SH-SY5Y (cell line): ENCODE measurements at regions not wholly inside any gene's neighbourhood (a gene's known extent, or its start where the extent isn't known, plus 50 kb on each side); places are given as distances from the start of the nearest gene placed in this dataset.

Source experiments
- GATA2 ChIP-seq: IDR thresholded peaks from 2 replicates; pipeline ENCODE4 v1.6.1; 2011; ENCODE audit warnings: mild to moderate bottlenecking, low read depth, low read length
- GATA3 ChIP-seq: IDR thresholded peaks from 2 replicates; pipeline ENCODE4 v1.6.1; 2011; ENCODE audit warnings: low read depth, mild to moderate bottlenecking, low read length, moderate library complexity

- no peak for TF ChIP-seq GATA2
- TF ChIP-seq GATA3, result no peak
These were observed 1794.7 kb upstream of the PIK3C3 start for GRCh38 chr18:40160361-40160760.

- TF ChIP-seq GATA2 (no peak), GATA3 (no peak)
These were observed 1795.7 kb upstream of the PIK3C3 start for GRCh38 chr18:40159141-40160017.

GRCh38 chr18:40157120-40157519 lies 1797.9 kb upstream of the PIK3C3 start:
- TF ChIP-seq GATA3 (no peak), GATA2 (no peak)

GRCh38 chr18:40152859-40153258 lies 1802.2 kb upstream of the PIK3C3 start:
- TF ChIP-seq GATA3, result no peak
- no peak for TF ChIP-seq GATA2

DNA sequence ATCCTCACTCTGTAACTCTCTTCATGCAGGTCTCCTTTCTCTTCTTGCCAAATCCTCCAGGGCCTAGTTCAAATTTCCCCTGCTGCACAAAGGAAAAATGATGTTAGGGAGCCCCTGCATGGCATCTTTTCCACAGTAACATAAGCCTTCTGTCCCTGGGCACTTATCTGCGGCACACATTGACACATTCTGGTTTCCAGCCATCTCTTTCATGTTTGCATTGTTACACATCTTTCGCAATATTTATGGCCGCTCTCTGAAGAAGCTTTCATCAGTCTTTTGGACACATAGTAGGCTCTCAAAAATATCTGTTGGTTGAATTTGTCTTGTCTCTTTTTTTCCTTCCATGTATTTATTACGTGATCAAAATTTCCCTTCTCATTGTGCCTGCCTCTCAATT lies 1806.1 kb upstream of the PIK3C3 start:
- TF ChIP-seq GATA3, result no peak
- TF ChIP-seq GATA2, result no peak

- no peak for TF ChIP-seq GATA2
- TF ChIP-seq GATA3, result no peak
These were observed 1821.8 kb upstream of the PIK3C3 start for GRCh38 chr18:40133253-40133652.

- no peak for TF ChIP-seq GATA2
- TF ChIP-seq GATA3, result no peak
These were observed 1830.9 kb upstream of the PIK3C3 start for GRCh38 chr18:40124107-40124506.

DNA sequence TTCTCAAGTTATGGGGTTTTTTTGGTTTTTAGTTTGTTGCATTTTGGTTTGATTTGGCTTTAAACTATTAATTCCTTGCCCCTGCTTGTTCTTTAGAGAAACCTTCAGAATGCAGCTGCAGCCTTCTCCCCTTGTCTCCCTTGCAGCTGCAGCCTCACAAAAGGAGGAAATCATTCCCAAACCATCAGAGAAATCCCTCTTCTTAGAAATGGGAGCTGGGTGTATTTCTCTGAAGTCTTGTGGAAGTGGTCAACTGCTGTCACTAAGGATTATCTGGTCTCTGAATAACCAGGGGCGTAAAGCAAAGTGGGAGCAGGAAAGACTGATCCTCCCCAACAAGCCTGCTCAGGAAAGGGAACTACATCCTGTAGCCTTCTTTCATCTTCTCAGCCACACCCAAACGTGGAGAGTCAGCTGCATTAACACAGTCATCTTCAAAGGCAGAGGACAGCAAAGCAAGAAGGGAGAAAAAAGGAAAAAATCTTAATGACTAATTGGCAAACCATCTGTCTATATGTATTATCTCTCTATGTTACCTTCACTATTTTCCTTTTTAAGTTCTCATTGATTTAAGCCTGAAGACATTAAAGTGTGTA lies 1834.1 kb upstream of the PIK3C3 start:
- TF ChIP-seq GATA2 (no peak), GATA3 (no peak)

DNA sequence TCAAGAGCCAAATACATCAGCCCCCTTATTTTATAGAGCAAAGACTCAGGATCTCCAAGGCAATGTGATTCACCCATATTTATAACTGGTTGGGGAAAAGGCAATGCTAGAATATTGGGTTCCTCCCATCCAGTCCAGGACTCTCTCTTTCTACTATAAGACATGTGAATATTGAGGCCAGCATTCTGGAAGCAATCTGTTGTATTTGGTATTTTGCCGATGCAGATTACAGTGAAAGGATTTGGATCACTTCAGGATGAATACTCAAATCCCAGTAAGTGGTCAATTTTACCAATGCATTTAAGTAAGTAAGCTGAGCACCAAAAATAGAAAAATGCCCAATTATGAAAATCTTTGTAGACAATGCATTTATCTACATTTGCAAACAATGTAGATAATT lies 1834.7 kb upstream of the PIK3C3 start:
- TF ChIP-seq GATA2 (no peak), GATA3 (no peak)

DNA sequence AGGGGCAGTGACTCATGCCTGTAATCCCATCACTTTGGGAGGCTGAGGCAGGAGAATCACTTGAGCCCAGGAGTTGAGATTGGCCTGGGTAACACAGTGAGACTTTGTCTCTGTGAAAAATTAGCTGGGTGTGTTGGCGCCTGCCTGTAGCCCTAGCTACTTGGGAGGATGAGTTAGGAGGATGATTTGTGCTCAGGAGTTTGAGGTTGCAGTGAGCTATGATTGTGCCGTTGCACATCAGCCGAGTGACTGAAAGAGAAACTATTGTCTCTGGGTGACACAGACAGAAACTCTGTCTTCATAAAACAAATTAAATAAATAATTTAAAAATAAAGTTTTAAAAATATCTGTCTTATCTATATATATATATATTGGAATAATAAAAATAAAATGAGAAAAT lies 1844.6 kb upstream of the PIK3C3 start:
- TF ChIP-seq GATA2 (no peak), GATA3 (no peak)

DNA sequence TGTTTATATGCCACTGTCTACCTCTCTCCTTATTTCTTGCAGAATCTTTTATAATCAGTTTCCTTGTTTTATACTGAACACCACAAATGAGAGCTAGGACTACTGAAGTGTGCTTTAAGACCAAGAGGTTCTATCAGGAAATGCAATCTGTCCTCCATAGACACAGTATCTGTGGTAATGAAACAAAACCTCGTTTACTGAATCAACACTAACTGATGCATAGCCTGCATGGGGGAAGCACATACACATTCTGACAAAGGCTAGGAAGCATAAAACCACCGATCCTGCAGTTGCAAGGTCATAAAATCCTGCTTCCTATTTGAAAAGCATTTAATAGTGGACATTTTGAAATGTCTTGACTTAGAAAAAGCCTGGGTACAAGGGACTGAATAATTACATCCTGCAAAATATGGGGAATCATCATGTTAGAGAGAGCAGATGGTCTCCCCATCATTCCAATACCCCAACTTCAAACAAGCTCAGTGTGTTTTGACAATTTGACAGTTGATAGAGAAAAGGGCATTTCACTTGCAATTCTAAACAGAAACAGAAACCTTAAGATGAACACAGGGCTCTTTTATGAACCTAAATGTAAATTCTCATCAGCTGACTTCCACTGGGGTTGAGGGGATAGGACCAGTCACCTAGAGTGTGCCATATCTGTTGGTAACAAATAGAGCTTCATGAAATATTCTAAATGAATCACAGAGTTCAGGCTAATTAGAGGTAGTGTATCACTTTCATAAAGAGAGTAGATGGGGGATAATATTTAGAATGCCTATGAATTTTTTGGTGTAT lies 1845.6 kb upstream of the PIK3C3 start:
- TF ChIP-seq GATA2 (no peak), GATA3 (no peak)

- TF ChIP-seq GATA3 (no peak), GATA2 (no peak)
These were observed 1846.4 kb upstream of the PIK3C3 start for GRCh38 chr18:40108596-40108995.

DNA sequence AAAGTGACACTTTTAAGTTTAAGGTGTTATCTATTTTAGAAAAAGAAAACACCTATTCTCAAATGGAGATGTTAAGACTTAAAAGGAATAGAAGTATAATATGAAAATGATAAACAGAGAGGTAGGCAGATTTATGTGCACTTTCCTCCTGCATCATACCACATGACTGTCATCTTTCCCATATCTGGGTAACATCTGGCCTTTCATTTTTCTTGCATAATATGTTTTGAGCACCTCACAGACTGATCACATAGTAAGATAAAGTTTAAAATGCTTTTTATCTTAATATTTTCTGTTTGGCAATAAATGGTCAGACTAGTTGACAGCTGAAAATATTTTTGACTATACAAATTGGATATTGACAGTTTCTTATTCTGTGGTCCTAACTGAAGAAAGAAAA lies 1852.1 kb upstream of the PIK3C3 start:
- TF ChIP-seq GATA3 (peak; percentile 71), GATA2 (peak; percentile 27; the same call in 1 of the 2 replicates)

GRCh38 chr18:40099641-40100040 lies 1855.4 kb upstream of the PIK3C3 start:
- TF ChIP-seq GATA3 (no peak), GATA2 (no peak)
